HPDE6-E6E7 (cell line): ENCODE measurements at regions not wholly inside any gene's neighbourhood (a gene's known extent, or its start where the extent isn't known, plus 50 kb on each side); places are given as distances from the start of the nearest gene placed in this dataset.
A peak's percentile ranks its signal among the peaks of the same experiment; 100 is the strongest.
"Not testable (repeated sequence)": the region's sequence is repeated elsewhere in the genome, so short reads cannot be mapped to it uniquely, and the experiment has no call there.

Experiments used
- DNase-seq: peaks from one replicate; pipeline ENCODE4 v3.0.0; 2011; ENCODE audit warnings: missing footprints; ENCODE audit errors: extremely low spot score

DNA sequence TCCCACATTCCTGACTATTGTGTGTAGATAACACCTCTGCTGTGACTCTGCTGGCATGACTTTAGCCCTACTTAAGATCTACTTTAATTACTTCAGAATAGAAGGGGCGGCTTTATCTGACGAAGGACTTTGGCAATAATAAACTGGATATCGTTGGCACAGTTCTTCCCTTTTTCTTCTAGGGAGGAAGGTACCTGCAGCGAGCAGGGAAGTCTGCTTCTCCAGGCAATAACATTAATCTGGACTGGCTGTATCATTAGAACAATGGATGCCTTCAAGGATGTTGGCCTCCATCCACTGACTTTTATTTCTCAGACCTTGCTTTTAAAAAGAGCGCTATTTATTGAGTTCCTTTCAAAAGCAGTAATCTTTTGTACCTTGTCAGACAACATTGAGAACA is 172.6 kb upstream of the THSD7A start:
- DNase-seq: no peak

DNA sequence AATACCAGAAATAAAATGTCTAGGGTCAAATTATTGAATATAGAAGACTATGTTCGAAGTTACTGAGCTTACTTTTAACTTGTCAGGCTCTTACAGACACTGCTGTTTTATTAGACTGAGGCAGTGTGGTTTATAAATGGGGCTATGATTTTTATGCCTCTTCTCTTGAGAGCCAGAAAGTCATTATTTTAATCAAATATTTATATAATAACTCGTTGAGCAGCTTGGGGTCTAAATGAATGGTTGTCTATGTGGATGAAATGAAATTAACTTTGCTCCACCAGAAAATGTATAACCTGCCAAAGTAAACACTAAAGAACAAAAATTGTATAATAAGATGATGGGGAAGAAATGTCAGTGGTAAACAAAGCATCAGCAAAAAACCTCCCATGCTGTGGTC is 175.6 kb upstream of the THSD7A start:
- no peak for DNase-seq

DNA sequence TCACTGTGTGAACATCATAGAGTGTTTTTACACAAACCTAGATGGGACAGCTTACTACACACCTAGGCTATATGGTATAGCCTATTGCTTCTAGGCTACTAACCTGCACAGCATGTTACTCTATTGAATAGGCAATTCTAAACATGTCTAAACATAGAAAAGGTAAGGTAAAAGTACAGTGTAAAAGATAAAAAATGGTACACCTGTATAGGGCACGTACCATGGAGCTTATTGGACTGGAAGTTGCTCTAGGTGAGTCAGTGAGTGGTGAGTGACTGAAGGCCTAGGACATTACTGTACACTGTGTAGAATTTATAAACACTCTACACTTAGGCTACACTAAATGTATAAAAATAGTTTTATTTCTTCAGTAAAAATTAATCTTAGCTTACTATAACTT is 182.0 kb upstream of the THSD7A start:
- no peak for DNase-seq

DNA sequence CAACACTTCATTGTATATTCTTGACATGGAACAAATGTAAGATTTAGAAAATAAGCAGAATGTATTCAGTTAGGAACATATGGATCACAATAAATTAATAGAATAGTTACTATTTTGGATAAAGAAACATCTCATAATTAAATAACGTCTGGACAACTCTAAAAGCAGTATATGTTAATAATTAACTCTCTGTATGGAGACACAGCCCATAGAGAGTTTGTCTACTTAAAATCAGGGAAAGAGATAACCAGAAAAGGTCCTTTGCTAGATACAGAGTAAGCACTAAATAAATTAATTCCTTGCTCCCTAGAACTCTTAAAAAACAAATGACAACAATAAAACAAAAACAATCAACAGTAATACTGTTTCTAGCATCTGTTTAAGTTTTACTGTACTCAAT is 184.4 kb upstream of the THSD7A start:
- DNase-seq: no peak

DNA sequence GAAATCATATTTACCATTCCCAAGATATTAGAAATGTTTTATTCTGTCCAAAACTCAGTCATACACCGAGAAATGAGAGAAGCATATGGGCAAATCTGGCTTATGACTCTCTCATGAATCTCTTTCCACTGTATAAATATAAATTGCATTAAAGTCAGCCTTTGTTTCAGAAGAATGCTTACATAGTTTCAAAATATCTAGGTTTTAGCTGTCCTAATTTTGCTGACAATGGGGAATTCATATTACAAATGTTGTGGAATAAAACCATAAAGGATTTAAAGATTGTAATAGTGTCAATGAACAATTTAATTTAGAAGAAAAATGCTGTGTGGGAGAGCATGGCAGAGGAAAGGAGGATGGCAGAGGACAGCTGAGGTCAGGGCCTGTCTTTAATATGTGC is 185.0 kb upstream of the THSD7A start:
- DNase-seq: no peak

DNA sequence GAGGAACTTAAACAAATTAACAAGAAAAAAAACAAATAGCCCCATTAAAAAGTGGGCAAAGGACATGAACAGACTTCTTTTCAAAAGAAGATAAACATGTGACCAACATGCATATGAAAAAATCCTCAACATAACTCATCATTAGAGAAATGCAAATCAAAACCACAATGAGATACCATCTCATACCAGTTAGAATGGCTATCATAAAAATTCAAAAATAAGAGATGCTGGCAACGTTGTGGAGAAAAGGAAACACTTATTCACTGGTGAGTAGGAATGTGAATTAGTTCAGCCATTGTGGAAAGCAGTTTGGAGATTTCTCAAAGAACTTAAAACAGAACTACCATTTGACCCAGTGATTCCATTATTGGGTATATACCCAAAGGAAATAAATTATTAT is 189.1 kb upstream of the TMEM106B start:
- not testable (repeated sequence) for DNase-seq

DNA sequence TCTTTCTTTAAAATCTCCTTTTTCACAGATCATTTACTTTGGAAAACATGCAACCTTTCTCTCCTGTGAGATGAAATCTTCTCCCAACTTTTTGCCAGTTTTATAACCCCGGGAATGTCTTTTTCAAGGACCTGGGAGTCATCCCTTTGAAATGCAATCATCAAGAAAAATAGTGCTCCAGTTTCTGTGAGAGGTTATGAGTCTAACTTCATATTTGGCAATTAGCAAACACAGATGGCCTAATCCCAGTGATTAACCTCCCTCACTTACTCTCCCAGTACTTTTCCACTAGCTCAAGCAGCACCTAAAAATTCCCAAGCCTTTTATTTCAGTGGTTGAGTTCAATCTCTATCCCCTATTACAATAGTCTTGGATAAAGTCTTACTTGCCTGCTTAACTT is 185.8 kb upstream of the TMEM106B start:
- no peak for DNase-seq

DNA sequence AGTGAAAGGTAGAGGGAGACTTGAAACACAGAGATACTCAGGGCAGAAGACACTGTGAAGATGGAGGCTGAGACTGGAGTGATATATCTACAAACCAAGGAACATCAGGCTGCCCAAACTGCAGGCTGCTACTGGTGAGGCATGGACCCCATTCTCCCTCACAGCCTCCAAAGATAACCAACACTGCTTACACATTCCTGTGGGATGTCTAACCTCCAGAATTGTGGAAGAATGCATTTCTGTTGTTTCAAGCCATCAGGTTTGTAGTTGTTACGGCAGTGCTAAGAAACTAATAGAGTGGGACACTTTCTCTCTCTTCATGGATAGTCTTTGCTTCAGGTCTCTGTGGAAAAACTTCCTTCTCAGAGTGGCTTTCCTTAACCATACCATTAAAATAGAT is 182.6 kb upstream of the TMEM106B start:
- no peak for DNase-seq

DNA sequence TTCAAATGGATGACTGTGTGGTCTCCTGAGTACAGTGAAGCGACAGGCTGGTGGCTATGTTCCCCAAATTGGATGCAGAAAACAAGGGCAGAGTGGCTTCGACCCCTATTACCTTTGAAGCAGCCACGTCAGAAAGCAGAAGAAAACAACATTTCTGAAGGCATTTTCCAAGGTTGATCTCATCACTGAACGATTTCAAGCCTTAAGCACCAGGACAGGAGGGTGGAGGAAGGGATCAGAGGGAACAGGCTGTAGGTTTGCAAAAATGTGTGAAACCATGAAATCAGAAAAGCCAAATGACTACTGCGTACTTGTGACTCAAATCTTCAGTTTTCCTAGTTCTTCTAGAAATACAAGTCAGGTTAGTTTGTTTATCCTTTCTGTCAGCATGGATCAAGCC is 181.0 kb upstream of the TMEM106B start:
- DNase-seq: no peak

DNA sequence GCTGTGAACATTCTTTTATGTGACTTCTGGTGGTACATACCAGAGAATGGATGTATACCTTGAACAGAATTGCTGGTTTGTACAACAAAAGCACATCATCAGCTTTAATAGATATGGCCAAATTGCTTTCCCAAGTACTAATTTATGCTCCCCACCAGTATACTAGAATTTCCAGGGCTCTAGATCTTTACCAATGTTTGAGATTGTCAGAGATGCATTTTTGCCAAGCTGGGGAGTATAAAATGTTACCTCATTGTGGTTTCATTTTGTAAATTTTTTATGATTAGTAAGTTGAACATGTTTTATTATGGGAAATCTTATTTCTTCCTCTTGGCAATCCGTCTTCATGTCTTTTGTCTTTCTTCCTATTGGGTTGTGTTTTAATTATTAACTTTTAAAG is 179.9 kb upstream of the TMEM106B start:
- no peak for DNase-seq

DNA sequence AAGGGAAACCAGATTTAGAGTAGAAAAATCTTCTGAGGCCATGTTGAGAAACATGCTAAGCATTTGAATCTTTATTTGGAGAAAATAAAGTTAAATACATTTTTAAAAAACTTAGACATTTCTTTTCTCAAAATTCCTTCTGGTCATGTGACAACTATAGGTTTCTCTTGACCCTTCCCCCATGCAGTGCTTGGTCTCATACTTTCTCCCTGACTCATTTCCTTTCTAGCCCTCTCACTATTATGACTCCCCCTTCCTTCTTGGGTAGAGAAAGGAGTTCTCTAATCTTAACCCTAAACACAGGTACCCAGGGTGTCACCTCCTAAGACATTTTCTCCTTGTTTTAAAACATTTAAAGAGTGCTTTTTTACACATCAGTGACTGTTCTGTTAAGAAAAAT is 179.5 kb upstream of the TMEM106B start:
- DNase-seq: no peak

DNA sequence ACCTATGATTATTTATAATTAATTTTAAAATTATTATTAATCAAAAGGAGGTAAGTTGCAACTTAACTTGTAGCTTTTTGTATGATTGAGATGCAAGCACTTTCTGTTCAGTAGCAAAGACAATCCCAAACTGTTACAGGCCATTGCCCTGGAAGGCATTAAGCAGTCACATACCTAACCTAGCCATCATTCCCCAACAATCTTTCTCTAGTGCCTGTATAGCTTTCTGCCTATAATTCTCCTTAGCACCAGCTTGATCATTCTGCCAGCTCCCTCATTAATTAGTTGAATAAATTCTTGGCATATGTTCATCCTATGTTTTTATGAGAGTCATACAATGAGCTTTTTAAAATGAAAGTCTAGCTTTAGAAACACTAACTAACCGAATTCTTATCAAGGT is 178.9 kb upstream of the TMEM106B start:
- DNase-seq: no peak

DNA sequence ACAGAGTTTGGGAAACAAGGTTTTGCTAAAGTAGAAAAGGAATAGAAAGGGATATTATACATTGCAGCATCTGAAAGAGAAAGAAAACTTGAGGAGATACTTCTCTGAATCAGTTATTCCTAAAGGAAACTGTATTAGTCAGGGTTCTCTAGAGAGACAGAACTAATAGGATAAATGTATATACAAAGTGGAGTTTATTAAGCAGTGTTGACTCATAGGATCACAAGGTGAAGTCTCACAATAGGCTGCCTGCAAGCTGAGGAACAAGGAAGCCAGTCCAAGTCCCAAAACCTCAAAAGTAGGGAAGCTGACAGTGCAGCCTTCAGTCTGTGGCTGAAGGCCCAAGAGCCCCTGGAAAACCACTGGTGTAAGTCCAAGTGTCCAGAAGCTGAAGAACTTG is 167.6 kb upstream of the TMEM106B start:
- not testable (repeated sequence) for DNase-seq

DNA sequence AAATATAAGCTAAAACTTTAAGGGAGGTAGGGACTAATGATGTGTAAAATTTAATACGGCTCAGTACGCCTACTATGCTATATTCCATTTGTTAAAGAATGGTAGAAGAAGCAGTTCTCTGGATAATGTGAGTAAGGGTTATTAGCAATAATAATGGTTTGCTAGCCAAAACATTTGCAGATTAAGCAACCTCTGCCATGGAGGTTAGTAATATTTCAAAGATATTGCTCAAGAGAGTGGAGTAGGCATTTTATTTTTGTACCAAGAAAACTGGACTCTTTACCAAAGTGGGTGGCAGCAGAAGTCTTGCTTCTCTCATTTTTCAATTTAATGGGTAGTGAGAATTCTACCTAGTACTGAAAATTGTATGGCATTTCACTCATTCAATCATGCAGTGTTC is 158.9 kb upstream of the TMEM106B start:
- no peak for DNase-seq

DNA sequence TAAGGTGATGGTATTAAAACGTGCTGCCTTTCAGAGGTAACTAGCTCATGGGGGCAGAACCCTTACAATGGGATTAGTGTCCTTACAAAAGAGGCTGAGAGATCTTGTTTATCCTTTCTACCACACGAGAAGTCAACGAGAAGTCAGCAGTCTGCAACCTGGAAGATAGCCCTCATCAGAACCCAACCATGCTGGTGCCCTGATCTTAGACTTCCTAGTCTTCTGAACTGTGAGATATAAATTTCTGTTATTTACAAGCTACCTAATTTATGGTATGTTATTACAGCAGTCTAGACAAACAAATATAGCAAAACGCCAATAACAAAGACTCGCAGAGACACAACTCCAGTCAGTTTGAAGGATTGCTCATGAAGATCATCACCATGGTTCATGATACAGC is 157.5 kb upstream of the TMEM106B start:
- no peak for DNase-seq

DNA sequence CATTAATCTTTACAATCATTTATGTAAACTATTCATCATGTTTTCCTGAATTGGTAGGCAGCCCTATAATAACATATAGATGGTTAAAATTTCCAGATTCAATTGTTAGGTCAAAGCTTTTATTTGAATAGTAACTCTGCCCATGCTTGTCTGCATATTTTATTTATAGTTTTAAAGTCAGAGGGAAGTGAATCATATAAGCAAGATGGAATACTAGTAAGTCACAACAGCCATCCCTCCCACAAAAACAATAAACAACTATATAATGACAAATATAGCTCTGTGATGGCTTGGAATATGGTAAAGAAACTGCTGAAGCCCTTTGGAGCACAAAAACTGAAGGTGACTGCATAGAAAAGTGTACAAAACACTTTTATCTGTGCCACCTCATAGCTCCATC is 156.3 kb upstream of the TMEM106B start:
- DNase-seq: no peak

DNA sequence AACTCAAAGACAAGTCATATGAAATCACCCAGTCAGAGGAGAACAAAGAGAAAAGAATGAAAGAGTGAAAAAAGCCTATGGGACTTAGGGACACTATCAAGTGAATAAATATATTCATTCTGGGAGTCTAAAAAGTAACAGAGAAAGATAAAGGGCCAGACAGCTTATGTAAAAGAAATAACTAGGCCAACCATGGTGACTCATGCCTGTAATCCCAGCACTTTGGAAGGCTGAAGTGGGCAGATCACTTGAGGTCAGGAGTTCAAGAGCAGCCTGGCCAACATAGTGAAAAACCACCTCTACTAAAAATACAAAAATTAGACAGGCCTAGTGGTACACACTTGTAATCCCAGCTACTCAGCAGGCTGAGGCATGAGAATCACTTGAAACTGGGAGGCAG is 154.7 kb upstream of the TMEM106B start:
- DNase-seq: no peak

DNA sequence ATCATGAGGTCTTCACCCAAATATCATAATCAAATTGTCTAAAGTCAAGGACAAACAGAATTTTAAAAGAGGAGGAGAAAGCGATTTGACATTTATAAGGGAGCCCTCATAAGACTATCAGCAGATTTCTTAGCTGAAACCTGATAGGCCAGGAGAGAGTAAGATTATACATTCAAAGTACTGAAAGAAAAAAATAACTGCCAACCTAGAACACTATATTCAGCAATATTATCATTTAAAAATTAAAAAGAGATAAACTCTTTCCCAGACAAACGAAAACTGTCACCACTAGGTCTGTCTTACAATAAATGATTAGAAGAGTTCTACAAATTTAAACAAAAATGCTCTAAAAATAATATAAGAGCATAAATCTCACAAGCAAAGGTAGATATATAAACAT is 154.1 kb upstream of the TMEM106B start:
- no peak for DNase-seq

DNA sequence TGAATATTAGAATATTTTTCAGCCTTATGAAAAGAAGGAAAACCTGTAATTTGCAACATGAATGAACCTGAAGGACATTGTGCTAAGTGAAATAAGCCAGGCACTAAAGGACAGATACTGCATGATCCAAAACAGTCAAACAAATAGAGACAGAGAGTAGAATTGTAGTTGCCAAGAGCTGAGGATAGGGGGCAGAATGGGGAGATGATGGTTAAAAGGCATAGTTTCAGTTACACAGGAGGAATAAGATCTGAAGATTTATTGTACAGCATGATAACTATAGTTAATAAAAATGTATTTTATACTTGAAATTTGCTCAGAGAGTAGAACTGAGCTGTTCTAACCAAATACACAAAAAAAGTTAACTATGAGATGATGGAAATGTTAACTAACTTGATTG is 149.0 kb upstream of the TMEM106B start:
- no peak for DNase-seq

DNA sequence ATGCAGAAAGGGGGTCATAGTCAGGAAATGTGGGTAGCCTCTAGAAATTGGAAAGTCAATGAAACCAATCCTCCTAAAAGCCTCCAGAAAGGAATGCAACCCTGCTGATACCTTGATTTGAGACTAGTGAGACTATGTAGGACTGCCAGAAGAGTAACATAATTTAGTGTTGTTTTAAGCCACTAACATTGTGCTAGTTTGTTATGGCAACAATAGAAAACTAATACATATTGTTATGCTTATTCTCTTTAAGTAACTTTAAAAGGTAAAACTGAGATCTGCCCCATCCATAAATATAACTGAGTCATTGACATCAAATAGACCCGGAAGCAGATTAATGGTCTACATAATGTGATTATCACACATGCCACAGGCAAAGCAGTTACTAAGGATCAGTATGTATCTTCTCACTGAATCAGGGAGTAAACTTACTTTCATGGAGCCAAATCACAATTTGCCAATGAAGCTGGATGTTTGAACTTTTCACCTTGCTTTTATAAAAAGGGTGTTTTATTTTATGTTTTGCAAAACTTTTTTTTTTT is 146.4 kb upstream of the TMEM106B start:
- DNase-seq: no peak

DNA sequence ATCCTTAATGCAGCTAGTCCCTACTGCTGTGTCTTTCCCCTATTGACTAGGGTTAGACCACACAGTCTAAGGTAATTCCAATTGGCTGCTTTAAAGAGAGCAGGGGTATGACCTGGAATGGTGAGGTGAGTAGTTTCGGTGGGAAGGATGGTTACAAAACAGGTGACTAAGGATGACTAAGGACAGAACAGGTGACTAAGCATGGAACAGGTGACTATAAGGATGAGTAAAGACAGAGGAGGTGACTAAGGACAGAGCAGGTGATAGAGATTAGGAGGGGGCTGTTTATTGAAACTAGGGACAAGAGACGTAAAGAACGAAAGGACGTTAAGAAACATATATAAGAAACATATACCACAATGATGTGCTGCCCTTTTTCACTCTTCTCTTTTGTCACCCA is 145.1 kb upstream of the TMEM106B start:
- DNase-seq: peak; percentile 31

DNA sequence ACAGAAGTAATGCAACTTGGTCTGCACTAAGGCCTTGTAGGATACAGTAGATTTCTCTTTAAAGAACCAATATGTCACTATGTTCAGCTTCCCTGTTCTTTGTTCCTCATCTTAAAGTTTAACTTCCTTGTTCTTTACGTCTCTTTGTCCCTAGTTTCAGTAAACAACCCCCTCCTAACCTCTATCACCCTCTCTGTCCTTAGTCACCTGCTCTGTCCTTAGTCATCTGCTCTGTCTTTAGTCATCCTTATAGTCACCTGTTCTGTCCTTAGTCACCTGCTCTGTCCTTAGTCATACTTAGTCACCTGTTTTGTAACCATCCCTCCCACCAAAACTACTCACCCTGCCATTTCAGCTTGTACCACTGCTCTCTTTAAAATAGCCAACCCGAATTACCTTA is 144.6 kb upstream of the TMEM106B start:
- peak; percentile 29 for DNase-seq

DNA sequence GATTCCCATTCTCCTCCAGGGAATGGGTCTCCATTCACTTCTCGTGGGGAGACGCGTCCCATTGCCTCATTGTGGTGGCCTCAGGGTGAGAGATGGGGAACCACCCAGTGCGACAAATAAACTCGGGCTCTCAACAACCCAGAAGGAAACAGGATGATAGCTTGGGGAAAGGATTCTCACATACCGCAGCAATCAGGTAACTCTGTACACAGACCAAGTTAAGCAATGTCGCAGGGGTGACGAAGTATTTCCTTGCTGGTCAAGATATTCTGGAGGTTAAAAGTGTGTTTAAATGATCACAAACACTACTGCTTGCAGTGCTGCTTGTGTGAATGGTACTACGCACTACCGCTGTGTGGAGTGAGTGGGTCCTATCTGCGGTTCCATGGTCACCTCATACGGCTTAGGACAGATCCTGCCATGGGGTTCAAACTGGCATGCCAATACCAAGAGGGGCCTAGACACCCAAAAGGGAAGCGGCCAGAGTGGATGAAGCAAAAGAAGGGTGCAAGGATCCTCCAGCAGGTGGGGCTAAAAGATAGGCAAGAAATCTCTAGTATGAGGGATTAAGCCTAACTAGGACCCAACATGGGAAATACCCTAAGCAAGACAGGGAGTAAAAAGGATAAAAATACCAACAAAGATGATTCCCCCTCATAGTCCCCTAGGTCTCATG is 143.8 kb upstream of the TMEM106B start:
- DNase-seq: peak; percentile 22

DNA sequence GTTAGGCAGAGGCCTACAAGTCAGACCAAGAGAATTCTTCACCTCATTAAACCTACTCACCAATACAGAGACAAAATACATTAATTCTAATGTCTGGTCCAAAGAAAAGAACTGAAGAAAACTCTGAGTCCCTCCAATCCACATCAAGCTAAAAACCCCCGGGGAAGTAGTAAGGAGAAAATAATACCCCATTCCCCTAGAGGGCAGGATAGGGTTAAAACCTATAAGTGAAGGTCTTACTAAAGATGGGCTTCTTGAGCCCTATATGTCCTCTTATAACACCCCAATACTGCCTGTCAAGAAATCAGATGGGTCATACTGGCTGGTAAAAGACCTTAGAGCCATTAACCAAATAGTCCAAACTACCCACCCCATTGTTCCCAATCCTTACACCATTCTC is 141.3 kb upstream of the TMEM106B start:
- no peak for DNase-seq
